ENCODE measurements at regions not wholly inside any gene's neighbourhood (a gene's known extent, or its start where the extent isn't known, plus 50 kb on each side); places are given as distances from the start of the nearest gene placed in this dataset.
"Not testable (repeated sequence)": the region's sequence is repeated elsewhere in the genome, so short reads cannot be mapped to it uniquely, and the experiment has no call there.

- no peak for DNase-seq (ENCODE audit: low read depth)
These were observed 113.4 kb upstream of the DYRK2 start for GRCh38 chr12:67535176-67535575.

GRCh38 chr12:67535971-67536370 is 112.6 kb upstream of the DYRK2 start:
- DNase-seq (ENCODE audit: low read depth), result no peak

GRCh38 chr12:67539329-67539728 is 109.2 kb upstream of the DYRK2 start:
- DNase-seq (ENCODE audit: low read depth), result no peak

- no peak for DNase-seq (ENCODE audit: low read depth)
These were observed 108.6 kb upstream of the DYRK2 start for GRCh38 chr12:67539946-67540345.

GRCh38 chr12:67540920-67541624 is 107.5 kb upstream of the DYRK2 start:
- no peak for DNase-seq (ENCODE audit: low read depth)

- no peak for DNase-seq (ENCODE audit: low read depth)
These were observed 106.9 kb upstream of the DYRK2 start for GRCh38 chr12:67541625-67541991.

- no peak for DNase-seq (ENCODE audit: low read depth)
These were observed 105.3 kb upstream of the DYRK2 start for GRCh38 chr12:67543021-67543770.

GRCh38 chr12:67545298-67545697 is 103.2 kb upstream of the DYRK2 start:
- DNase-seq (ENCODE audit: low read depth), result no peak

- no peak for DNase-seq (ENCODE audit: low read depth)
These were observed 101.8 kb upstream of the DYRK2 start for GRCh38 chr12:67546746-67547145.

GRCh38 chr12:67555075-67555717 is 93.3 kb upstream of the DYRK2 start:
- DNase-seq (ENCODE audit: low read depth), result not testable (repeated sequence)

- DNase-seq (ENCODE audit: low read depth), result no peak
These were observed 89.8 kb upstream of the DYRK2 start for GRCh38 chr12:67558775-67559174.

GRCh38 chr12:67559751-67560150 is 88.8 kb upstream of the DYRK2 start:
- DNase-seq (ENCODE audit: low read depth), result no peak

GRCh38 chr12:67562513-67563287 is 85.8 kb upstream of the DYRK2 start:
- DNase-seq (ENCODE audit: low read depth), result no peak

GRCh38 chr12:67568055-67568454 is 80.5 kb upstream of the DYRK2 start:
- no peak for DNase-seq (ENCODE audit: low read depth)

- DNase-seq (ENCODE audit: low read depth), result no peak
These were observed 76.1 kb upstream of the DYRK2 start for GRCh38 chr12:67572492-67572891.

GRCh38 chr12:67573566-67573965 is 75.0 kb upstream of the DYRK2 start:
- no peak for DNase-seq (ENCODE audit: low read depth)

GRCh38 chr12:67578976-67579661 is 69.4 kb upstream of the DYRK2 start:
- DNase-seq (ENCODE audit: low read depth), result no peak

- DNase-seq (ENCODE audit: low read depth), result no peak
These were observed 68.9 kb upstream of the DYRK2 start for GRCh38 chr12:67579662-67580003.

GRCh38 chr12:67582238-67582834 is 66.2 kb upstream of the DYRK2 start:
- no peak for DNase-seq (ENCODE audit: low read depth)

- DNase-seq (ENCODE audit: low read depth), result no peak
These were observed 65.7 kb upstream of the DYRK2 start for GRCh38 chr12:67582844-67583243.

GRCh38 chr12:67586951-67587350 is 61.6 kb upstream of the DYRK2 start:
- DNase-seq (ENCODE audit: low read depth), result no peak

- DNase-seq (ENCODE audit: low read depth), result no peak
These were observed 59.5 kb upstream of the DYRK2 start for GRCh38 chr12:67589078-67589477.
